ENCODE measurements at regions not wholly inside any gene's neighbourhood (a gene's known extent, or its start where the extent isn't known, plus 50 kb on each side); places are given as distances from the start of the nearest gene placed in this dataset.
"Not testable (repeated sequence)": the region's sequence is repeated elsewhere in the genome, so short reads cannot be mapped to it uniquely, and the experiment has no call there.

- H3K4me1 ChIP-seq (ENCODE audit: low read depth) = no peaks in the 10 kb centered on the region
- no peak for TF ChIP-seq CTCF (IDR thresholded peaks at IDR 0.05; ENCODE audit: low read depth, low read length)
- H3K27me3 ChIP-seq = no peaks in the 10 kb centered on the region
- H3K36me3 ChIP-seq = no peaks in the 10 kb centered on the region
- no peaks in the 10 kb centered on the region for H3K9me3 ChIP-seq (ENCODE audit: low read depth)
- no peak overlapping the region for H3K4me3 ChIP-seq
- H3K27ac ChIP-seq = no peak overlapping the region
- DNase-seq (ENCODE audit: low read depth in 1 of 2, low spot score in 1 of 2) = no peak
Observed at GRCh38 chr3:75951941-75952340, 166.6 kb upstream of the ZNF717 start.

GRCh38 chr3:75960031-75960430 is 174.7 kb upstream of the ZNF717 start:
- not testable (repeated sequence) for H3K27ac ChIP-seq; H3K4me1 ChIP-seq (ENCODE audit: low read depth); H3K9me3 ChIP-seq (ENCODE audit: low read depth); H3K4me3 ChIP-seq; DNase-seq (ENCODE audit: low read depth in 1 of 2, low spot score in 1 of 2); H3K36me3 ChIP-seq; H3K27me3 ChIP-seq

- H3K36me3 ChIP-seq; H3K4me3 ChIP-seq; DNase-seq (ENCODE audit: low read depth in 1 of 2, low spot score in 1 of 2); H3K4me1 ChIP-seq (ENCODE audit: low read depth); H3K27me3 ChIP-seq; H3K27ac ChIP-seq; H3K9me3 ChIP-seq (ENCODE audit: low read depth): not testable (repeated sequence)
Observed at GRCh38 chr3:75962054-75962453, 176.7 kb upstream of the ZNF717 start.

GRCh38 chr3:75967071-75967470 is 181.7 kb upstream of the ZNF717 start:
- Histone ChIP-seq H3K27ac (no peak overlapping the region), H3K4me3 (no peak overlapping the region), H3K4me1 (ENCODE audit: low read depth) (no peaks in the 10 kb centered on the region), H3K27me3 (no peaks in the 10 kb centered on the region), H3K36me3 (no peaks in the 10 kb centered on the region), H3K9me3 (ENCODE audit: low read depth) (no peaks in the 10 kb centered on the region)
- no peak for TF ChIP-seq CTCF (IDR thresholded peaks at IDR 0.05; ENCODE audit: low read depth, low read length)
- DNase-seq (ENCODE audit: low read depth in 1 of 2, low spot score in 1 of 2) = no peak

- DNase-seq (ENCODE audit: low read depth in 1 of 2, low spot score in 1 of 2) = no peak
- no peaks in the 10 kb centered on the region for H3K9me3 ChIP-seq (ENCODE audit: low read depth)
Observed at GRCh38 chr3:75978686-75979085, 193.3 kb upstream of the ZNF717 start.

GRCh38 chr3:75981401-75981800 is 196.1 kb upstream of the ZNF717 start:
- TF ChIP-seq CTCF (IDR thresholded peaks at IDR 0.05; ENCODE audit: low read depth, low read length) = no peak
- Histone ChIP-seq H3K27me3 (no peaks in the 10 kb centered on the region), H3K36me3 (no peaks in the 10 kb centered on the region), H3K4me3 (no peak overlapping the region), H3K9me3 (ENCODE audit: low read depth) (no peaks in the 10 kb centered on the region), H3K4me1 (ENCODE audit: low read depth) (no peaks in the 10 kb centered on the region), H3K27ac (no peak overlapping the region)
- DNase-seq (ENCODE audit: low read depth in 1 of 2, low spot score in 1 of 2) = no peak

More at GRCh38 chr3:75978686-75979085, 193.3 kb upstream of the ZNF717 start:
- H3K4me3 ChIP-seq = no peak overlapping the region
- no peaks in the 10 kb centered on the region for H3K27me3 ChIP-seq
- H3K36me3 ChIP-seq = no peaks in the 10 kb centered on the region
- no peak for TF ChIP-seq CTCF (IDR thresholded peaks at IDR 0.05; ENCODE audit: low read depth, low read length)
- no peaks in the 10 kb centered on the region for H3K4me1 ChIP-seq (ENCODE audit: low read depth)
- no peak overlapping the region for H3K27ac ChIP-seq

GRCh38 chr3:75982151-75982550 is 196.8 kb upstream of the ZNF717 start:
- Histone ChIP-seq H3K36me3 (no peaks in the 10 kb centered on the region), H3K9me3 (ENCODE audit: low read depth) (no peaks in the 10 kb centered on the region), H3K4me3 (no peak overlapping the region), H3K27ac (no peak overlapping the region), H3K27me3 (no peaks in the 10 kb centered on the region), H3K4me1 (ENCODE audit: low read depth) (no peaks in the 10 kb centered on the region)
- no peak for TF ChIP-seq CTCF (IDR thresholded peaks at IDR 0.05; ENCODE audit: low read depth, low read length)
- no peak for DNase-seq (ENCODE audit: low read depth in 1 of 2, low spot score in 1 of 2)

All from cardiac muscle cell (in vitro differentiated cells and primary cell).